ENCODE measurements at regions not wholly inside any gene's neighbourhood (a gene's known extent, or its start where the extent isn't known, plus 50 kb on each side); places are given as distances from the start of the nearest gene placed in this dataset.

GRCh38 chr17:55829995-55830612 lies 79.3 kb downstream of the PCTP start:
- DNase-seq (ENCODE audit: low read depth, low spot score): no peak
- no peak overlapping the region for H3K27ac ChIP-seq

DNA sequence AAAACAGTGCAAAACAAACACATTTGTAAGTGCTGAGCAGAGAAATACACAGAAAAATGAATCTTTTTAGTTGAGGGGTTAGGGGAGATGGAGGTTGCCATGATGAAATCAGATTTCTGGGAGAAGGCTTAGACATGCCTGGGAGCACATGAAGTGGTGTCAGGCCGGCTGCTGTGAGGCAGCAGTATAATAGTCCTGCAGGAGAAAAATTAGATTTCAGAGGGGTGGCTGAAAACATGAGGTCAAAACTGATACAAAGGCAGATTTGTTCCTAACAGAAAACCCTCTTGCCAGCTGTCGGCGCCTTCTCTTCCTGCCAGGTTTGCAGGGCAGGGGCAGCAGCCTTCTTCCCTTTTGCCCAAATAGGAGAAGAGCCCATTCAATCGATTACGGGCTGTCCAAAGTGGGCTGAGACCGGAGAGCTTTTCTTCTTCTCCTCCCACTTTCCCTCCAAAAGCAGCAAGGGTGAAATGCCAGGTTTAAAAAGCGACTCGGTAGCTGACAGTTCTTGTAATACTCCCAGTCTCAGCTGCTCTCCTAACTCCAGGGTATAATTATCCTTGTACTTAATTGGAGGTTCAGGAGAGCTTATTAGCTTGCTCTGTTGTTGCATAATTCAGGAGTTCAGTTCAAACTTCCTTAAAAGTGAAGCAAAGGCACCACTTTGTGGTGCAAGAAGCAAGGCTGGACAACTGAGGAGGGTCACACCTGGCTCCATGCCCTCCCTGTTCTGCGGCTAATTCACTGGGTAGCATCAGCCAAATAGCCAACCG lies 80.0 kb downstream of the PCTP start:
- H3K27ac ChIP-seq: no peak overlapping the region
- DNase-seq (ENCODE audit: low read depth, low spot score): no peak

- no peak overlapping the region for H3K27ac ChIP-seq
- DNase-seq (ENCODE audit: low read depth, low spot score): no peak
Observed at GRCh38 chr17:55833306-55833705, 82.5 kb downstream of the PCTP start.

GRCh38 chr17:55842405-55843158 lies 91.7 kb downstream of the PCTP start:
- no peak for DNase-seq (ENCODE audit: low read depth, low spot score)
- no peak overlapping the region for H3K27ac ChIP-seq

DNA sequence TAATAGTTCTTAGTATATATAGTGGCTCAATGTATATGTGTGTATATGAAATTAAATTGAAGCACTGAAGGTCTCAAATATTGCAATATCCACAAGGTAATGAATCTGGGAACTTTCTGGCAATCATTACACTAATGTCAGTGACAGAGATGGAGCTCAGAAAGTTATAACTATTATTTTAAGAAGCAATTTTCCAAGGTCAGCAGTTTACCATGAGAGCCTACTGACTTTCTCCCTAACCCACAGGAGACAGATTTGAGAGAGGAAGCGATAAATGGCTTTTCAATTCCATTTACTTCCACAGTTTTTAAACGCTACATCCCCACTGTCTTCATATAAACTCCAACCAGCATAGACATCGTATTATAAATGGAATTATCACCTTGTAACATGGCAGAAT lies 92.9 kb downstream of the PCTP start:
- no peak overlapping the region for H3K27ac ChIP-seq
- no peak for DNase-seq (ENCODE audit: low read depth, low spot score)

GRCh38 chr17:55845385-55845784 lies 94.5 kb downstream of the PCTP start:
- no peak overlapping the region for H3K27ac ChIP-seq
- no peak for DNase-seq (ENCODE audit: low read depth, low spot score)

DNA sequence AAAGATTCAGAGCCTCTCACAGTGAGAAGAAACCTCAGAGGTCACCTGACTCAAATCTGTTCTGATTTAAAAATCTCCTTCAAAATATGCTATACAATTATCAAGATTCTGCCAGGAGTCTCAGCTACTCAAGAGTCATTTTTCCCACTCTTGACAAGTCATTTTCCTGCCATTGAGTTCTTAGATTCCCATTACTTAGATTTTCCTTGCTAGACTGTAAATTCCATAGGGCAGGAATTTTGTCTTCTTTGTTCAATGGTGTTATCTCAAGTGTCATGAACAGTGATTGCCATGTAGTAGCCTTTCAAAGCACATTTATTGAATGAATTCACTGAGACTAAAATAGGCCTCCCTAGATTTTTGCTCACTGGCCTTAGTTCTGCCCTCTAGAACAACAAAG lies 95.9 kb downstream of the PCTP start:
- no peak for DNase-seq (ENCODE audit: low read depth, low spot score)

GRCh38 chr17:55852734-55853133 lies 101.9 kb downstream of the PCTP start:
- DNase-seq (ENCODE audit: low read depth, low spot score): no peak
- no peak overlapping the region for H3K27ac ChIP-seq

More for the DNA sequence above, 95.9 kb downstream of the PCTP start:
- H3K27ac ChIP-seq: no peak overlapping the region

GRCh38 chr17:55859301-55859795 lies 108.5 kb downstream of the PCTP start:
- DNase-seq (ENCODE audit: low read depth, low spot score): no peak
- no peak overlapping the region for H3K27ac ChIP-seq

- H3K27ac ChIP-seq: no peak overlapping the region
- DNase-seq (ENCODE audit: low read depth, low spot score): no peak
Observed at GRCh38 chr17:55865072-55865762, 114.4 kb downstream of the PCTP start.

- no peak overlapping the region for H3K27ac ChIP-seq
- no peak for DNase-seq (ENCODE audit: low read depth, low spot score)
Observed at GRCh38 chr17:55870044-55870443, 119.2 kb downstream of the PCTP start.

- no peak overlapping the region for H3K27ac ChIP-seq
- no peak for DNase-seq (ENCODE audit: low read depth, low spot score)
Observed at GRCh38 chr17:55872374-55872773, 121.5 kb downstream of the PCTP start.

DNA sequence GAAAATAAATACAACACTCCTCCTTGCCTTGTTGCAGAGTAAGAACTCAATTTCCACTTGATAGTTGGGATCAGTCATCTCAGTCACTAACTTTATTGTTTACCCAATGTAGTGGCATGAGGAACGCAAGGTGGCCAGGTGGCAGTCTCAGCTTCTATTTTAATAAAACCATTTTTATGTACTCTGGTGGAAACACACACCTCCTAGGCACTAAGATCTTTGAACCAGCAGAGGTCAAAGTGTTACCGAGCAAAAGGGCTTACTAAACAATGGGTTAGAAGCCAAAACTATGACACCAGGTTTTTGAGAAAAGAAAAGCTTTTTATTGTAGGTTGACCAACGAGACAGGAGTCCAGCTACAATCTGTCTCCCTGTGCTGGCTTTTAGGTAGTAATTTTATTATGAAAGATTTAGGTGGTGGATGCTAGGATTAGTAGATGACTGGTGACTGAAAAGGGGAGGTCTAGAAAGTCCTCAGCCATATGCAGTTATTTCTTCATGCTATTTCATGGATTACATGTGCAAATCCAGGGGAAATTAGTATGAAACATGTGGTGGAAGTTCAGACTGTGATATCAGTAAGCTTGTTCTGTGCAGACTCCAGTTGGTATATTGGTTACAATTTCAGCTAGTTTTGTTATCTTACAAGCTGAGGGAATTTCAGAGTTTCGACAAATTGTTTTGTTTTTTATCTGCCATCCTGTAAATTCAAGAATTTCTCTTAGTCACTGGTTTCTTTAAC lies 122.3 kb downstream of the PCTP start:
- H3K27ac ChIP-seq: no peak overlapping the region
- no peak for DNase-seq (ENCODE audit: low read depth, low spot score)

DNA sequence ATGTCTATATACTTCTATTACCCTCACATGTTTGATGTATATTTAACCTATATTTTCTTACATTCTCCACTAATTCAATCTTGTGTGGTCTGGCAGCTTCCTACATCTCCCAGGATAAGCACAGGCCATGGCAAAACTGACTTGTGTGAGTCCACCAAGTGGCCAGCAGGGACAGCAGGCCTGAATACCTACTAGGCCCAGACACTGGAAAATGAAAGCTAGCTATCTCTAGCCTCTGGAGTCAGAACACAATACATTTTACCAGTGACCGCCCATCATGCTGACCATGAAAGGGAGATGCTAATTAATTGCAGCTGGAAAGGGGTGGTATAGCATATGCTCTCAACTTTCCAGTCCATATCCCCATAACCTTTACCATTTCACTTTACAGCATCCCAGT lies 132.3 kb downstream of the PCTP start:
- no peak overlapping the region for H3K27ac ChIP-seq
- no peak for DNase-seq (ENCODE audit: low read depth, low spot score)

- H3K27ac ChIP-seq: no peak overlapping the region
- DNase-seq (ENCODE audit: low read depth, low spot score): no peak
Observed at GRCh38 chr17:55887531-55887930, 136.7 kb downstream of the PCTP start.

DNA sequence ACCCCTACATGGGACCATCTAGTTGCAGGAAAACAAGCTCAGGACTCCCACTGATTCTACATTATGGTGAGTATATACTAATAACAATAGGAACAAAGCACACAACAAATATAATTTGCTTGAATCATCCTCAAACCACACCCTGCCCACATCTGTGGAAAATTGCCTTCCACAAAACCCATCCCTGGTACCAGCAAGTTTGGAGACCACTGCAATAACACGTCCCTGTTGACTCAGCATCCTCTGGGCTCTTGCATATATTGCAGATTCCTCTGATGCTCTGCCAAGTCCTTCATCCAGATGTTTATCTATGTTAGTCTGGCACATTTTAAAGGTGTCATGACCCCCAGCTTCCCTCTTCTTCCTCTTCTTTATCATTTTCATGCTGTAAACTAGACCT lies 138.4 kb downstream of the PCTP start:
- no peak overlapping the region for H3K27ac ChIP-seq
- DNase-seq (ENCODE audit: low read depth, low spot score): no peak

DNA sequence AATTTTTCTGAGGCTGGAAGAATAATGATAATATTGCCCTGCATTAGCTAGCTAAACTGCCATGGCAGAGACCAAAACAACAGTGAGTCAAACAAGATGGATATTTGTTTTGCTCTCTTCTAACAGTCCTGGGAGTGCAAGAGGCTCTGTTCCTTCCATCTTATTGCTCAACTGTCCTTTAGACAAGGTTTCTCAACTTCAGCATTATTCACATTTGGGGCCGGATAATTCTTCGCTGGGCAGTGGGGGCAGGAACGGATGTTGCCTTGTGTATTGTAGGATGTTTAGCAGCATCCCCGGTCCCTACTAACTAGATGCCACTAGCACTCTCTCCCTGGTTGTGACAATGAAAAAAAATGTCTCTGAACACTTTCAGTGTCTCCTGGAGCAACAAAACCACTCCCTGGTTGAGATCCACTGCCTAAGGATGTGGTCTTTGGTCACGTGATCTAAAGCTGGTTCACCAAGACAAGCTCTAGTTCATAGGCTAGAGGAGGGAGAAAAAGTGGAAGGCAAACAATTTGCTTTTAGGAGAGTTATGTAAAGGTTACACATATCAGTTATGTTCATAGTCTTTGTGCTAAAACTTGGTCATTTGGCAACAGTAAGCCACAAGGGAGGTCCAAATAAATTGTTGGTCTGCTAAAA lies 144.4 kb downstream of the PCTP start:
- DNase-seq (ENCODE audit: low read depth, low spot score): no peak
- no peak overlapping the region for H3K27ac ChIP-seq

GRCh38 chr17:55897301-55897700 lies 146.4 kb downstream of the PCTP start:
- no peak for DNase-seq (ENCODE audit: low read depth, low spot score)
- no peak overlapping the region for H3K27ac ChIP-seq

DNA sequence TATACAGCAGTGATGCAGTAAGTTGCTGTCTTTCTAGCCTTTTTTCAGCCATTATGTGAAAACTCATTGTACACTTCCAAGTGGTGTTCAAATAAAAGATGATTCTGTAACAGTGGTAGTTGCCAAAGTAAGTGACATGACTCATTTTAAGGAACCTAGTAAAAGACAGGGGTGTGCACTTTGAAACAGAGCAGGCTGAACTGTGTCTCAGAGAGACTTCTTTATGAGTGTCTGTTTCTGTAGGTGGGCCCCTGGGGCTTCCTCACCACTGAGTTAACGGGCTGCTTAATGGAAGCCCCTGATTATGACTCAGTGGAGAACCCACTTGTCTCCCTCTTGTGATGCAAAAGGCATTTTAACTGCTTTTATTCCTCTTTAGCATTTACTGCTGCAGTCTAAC lies 147.3 kb downstream of the PCTP start:
- DNase-seq (ENCODE audit: low read depth, low spot score): no peak
- no peak overlapping the region for H3K27ac ChIP-seq

Data from epithelial cell of prostate (primary cell).